GM18511 (cell line): ENCODE measurements at regions not wholly inside any gene's neighbourhood (a gene's known extent, or its start where the extent isn't known, plus 50 kb on each side); places are given as distances from the start of the nearest gene placed in this dataset.
"Not testable (repeated sequence)": the region's sequence is repeated elsewhere in the genome, so short reads cannot be mapped to it uniquely, and the experiment has no call there.

Experiments used
- ATAC-seq: cut with Tn5 transposase; IDR thresholded peaks from one replicate; pipeline ENCODE4 v1.9.1; 2021; ENCODE audit warnings: mild to moderate bottlenecking, moderate library complexity; ENCODE audit not compliant: unreplicated experiment

DNA sequence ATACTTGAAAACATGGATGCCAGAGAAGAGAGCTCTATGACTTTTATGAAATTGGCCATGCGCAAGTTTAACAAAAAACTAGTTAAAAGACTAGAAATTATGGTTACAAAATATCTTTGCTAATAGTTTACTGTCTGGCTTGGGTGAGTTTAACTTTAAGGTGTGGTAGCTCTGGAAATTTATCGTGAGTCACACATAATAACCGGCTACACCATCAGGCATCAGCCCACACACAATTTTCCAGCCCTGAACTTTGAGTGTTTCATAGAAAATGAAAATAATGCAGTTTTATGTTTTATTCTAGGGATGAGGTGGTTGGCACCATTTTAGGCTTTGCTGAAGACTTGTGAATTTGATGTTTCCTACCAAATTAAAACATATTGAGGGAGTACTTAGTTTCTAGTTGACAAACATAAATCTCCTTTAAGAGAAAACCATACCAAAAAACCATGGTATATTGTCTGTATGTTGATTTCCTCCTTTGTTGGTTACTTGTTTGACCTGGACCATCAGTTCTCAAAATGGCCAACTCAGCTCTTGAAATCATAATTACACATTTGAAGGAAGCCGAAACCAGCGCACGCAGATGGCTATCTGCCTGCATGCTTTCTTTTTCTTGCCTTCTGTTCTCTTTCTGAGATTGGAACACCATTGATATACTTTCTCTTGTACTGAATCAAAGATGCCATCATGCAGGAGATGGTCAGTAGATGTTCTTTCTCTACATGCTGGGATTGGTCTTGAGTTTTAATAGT, 125.1 kb downstream of the AKAP11 start:
- no peak for ATAC-seq

- ATAC-seq = no peak
Measured at GRCh38 chr13:42398533-42398932, 126.6 kb downstream of the AKAP11 start.

- ATAC-seq = no peak
Measured at GRCh38 chr13:42400188-42400833, 128.4 kb downstream of the AKAP11 start.

GRCh38 chr13:42401376-42401775, 129.4 kb downstream of the AKAP11 start:
- no peak for ATAC-seq

GRCh38 chr13:42405665-42406390, 133.9 kb downstream of the AKAP11 start:
- ATAC-seq = peak; percentile 81

- ATAC-seq = no peak
Measured at GRCh38 chr13:42409075-42409474, 137.1 kb downstream of the AKAP11 start.

GRCh38 chr13:42409551-42409950, 137.6 kb downstream of the AKAP11 start:
- ATAC-seq = no peak

GRCh38 chr13:42412812-42413483, 141.0 kb downstream of the AKAP11 start:
- peak; percentile 75 for ATAC-seq

DNA sequence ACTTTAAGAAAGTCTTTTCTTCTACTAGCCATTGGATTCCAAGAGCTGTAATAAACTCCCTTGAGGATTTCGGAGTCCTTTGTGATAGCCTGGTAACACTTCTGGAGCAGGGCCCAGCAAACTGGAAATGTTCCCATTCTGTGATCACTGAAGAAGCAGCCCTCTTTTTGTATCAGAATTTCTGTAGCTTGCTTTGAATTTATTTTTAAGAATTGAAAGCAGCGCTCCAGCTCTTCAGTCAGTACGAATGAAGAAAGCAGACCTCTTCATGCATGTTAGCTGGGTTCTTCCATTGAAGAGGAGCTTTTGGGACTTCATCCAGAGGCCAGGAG, 141.5 kb downstream of the AKAP11 start:
- ATAC-seq = no peak

- no peak for ATAC-seq
Measured at GRCh38 chr13:42417626-42418025, 145.7 kb downstream of the AKAP11 start.

DNA sequence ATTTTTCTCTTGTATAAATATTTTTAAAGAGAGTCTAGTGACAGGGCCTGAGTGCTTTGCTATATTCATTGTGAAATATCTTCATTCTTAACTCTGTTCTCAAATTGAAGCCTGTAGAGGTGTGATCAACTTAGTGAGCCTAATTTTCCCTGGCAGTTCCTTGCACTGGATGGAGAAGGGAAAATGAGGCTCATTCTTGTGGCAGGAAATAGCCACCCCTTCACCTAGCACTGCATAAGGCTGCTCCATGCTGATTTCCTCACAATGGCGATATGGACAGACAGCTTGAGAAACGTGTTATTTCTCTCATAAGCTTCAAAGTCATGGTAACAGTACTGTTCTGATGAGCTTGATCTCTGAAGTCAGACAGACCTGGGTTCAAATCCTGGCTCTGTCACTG, 146.2 kb downstream of the AKAP11 start:
- no peak for ATAC-seq

GRCh38 chr13:42420304-42420703, 148.4 kb downstream of the AKAP11 start:
- peak; percentile 89 for ATAC-seq

- ATAC-seq = no peak
Measured at GRCh38 chr13:42422681-42423080, 150.7 kb downstream of the AKAP11 start.

DNA sequence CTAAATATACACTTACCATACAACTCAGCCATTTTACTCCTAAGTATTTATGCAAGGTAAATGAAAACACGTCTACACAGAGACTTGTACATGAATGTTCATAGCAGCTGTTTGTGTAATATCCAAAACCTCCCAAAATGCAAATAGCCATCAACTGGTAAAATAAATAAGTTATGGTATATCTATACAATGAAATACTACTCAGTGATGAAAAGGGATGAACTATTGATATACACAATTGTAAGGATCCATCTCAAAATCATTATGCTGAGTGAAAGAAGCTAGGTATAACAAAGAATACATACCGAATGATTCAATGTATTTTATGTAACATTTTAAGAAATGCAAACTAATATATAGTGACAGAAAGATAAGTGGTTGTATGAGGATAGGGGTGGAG, 149.8 kb upstream of the TNFSF11 start:
- no peak for ATAC-seq

DNA sequence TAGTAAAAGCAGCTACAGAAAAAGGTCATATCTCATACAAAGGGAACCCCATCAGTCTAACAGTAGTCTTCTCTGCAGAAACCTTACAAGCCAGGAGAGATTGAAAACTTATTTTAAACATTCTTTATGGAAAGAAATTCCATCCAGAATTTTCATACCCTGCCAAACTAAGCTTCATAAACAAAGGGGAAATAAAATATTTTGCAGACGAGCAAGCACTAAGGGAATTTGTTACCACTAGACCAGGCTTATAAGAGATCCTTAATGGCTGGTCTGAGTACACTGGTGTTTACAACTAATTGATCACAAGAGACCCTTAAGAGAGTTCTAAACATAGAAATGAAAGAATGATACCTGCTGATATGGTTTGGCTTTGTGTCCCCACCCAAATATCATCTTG, 128.6 kb upstream of the TNFSF11 start:
- ATAC-seq = no peak

GRCh38 chr13:42446597-42446996, 127.4 kb upstream of the TNFSF11 start:
- not testable (repeated sequence) for ATAC-seq

- no peak for ATAC-seq
Measured at GRCh38 chr13:42453091-42453645, 120.8 kb upstream of the TNFSF11 start.

DNA sequence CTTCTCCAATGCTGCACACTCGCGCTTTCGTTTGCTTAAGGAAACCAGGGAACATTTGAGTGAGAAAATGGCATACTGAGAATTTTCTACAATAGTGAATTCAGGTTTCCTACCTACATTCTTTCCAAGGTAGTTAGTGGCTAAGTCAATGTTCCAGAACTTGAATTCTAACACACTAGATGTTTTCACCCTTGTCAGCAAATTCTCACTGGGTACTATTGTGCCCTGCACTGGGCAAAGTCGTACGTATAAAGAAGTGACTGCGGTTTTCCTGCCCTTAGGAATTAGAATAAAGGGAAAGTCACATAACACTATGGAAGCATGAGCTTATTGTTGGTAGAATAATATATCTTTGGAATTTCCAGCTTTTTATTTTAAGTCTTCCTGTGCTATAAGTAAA, 119.2 kb upstream of the TNFSF11 start:
- no peak for ATAC-seq

DNA sequence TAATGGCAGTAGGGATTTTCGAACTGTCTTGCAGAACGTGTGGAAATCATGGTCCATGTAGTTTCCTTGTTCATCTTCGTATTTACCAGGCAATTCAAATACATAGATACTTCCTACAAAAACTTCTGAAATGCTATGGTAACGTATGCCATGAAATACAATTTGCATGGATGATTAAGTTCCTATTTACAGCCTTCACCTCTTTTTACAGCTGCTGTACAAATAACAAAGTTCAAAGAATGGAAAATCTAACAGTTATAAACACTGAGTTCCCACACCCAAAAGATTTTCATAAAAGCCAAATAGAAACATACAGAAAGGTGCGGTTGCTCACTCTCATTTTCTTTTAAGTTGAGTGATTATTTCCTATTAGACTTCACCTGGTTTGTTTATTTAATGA, 115.8 kb upstream of the TNFSF11 start:
- no peak for ATAC-seq

DNA sequence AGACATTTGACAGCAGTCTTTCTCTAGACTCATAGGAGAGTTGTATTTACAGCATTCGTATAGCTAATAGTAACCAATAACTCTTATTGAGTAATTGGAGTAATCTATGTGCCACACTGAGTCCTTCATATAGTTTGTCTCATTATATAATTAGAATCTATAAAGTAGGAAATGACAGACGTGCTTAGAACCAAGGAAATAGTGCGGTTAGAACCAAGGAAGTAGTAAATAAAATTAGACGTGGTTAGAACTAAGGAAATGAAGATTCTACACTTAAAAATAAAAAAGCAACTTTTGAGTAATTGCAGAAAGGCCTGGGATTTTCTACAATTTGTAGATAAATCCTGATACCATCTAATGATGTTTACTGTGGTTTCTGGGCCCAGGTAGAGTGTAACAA, 107.8 kb upstream of the TNFSF11 start:
- no peak for ATAC-seq

DNA sequence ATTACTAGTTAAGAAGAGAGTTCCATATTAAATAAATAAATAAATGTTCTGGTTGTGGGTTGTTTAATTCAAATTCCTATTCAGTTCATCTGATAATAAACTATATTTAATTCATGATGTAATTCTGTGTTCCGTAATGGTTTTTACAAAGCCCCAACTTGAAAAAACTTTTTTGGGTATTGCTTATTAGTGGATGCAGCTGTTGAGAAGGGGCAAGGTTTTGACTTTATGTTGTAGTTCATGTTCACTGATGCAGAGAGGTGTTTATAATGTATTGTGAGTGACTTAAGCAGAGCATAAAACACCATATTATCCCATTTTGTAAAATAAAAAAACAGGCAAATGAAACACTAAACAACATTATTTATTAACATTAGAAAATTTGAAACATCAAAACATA, 107.3 kb upstream of the TNFSF11 start:
- ATAC-seq = no peak
